ENCODE measurements at regions not wholly inside any gene's neighbourhood (a gene's known extent, or its start where the extent isn't known, plus 50 kb on each side); places are given as distances from the start of the nearest gene placed in this dataset.

DNA sequence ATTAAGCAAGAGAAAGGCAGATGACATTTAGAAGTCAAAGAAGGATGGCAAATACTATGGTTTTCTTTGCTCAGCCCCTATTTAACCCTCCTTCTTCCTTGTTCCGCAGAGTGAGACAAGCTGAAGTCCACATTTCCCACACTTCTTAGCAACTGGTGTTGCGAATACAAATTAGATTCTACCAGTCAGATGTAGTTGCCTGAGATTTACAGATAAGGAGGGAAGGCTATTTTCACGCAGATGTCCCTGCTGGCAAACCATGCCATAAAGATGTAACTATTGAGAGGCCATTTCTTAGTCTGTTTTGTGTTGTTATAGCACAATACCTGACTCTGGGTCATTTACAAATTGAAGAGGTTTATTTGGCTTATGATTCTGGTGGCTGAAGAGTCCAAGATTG lies 84.3 kb downstream of the ZC3H11B start:
- intact Hi-C loops (cut with DNase I, micrococcal nuclease): no loop called here
- no peak for ATAC-seq

DNA sequence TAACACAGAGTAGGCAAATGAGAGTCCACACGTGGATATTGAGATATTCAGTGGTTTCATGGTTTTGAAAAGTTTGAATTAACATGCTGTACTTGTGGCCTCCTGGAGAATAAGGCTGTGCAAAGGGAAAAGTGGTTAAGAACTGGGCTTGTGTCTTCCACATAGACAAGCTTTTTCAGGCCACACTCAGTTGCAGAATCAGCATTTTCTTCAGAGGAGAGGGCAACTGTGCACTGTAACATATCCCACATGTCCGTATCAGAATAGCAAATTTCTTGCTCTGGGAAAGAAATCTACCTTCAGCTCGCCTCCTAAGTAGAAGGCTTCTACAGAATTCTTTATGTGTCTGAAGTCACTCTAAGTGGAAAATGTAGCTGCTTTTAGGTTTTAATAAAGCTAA lies 84.9 kb downstream of the ZC3H11B start:
- ATAC-seq (no peak), DNase-seq (no peak)
- intact Hi-C loops (cut with DNase I, micrococcal nuclease): no loop called here

More for the DNA sequence above, 84.3 kb downstream of the ZC3H11B start:
- DNase-seq: no peak

DNA sequence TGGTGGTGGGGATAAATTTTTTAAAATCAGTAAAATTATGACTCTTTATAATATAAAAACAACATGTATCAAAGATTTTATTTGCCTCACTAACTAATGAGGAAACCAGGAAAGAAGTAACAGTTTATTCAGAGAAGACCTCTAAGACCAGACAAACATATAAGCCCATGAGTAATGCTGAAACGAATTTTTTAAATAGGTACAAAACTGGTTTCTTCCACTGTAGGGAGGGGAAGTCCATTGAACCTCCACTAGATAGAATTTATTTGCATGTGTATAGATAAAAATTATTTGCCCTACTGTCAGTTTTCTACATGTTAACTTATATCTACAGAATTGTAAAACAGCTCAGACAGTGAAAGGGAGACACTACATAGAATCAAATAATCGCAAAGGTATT lies 86.8 kb downstream of the ZC3H11B start:
- no peak for ATAC-seq
- DNase-seq: no peak
- intact Hi-C loops (cut with DNase I, micrococcal nuclease): no loop called here

DNA sequence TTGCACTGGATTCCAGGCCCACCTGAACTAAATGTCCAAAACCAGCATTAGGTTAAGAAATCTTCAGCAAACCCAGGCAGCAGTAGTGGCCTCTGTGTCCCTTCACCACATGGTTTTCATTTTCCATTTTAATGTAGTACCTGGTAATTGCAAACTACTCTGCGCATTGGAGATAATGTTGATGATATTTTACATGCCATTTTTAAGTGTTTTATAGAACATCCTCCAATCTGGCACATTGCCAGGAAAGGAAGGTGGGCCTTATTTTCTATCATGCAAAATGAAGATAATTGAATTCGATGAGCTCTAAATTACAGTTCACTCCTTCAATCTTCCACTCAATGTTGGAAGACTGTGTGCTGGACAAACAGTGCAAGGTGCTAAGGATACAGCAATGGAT lies 89.5 kb downstream of the ZC3H11B start:
- intact Hi-C loops (cut with DNase I, micrococcal nuclease): no loop called here

DNA sequence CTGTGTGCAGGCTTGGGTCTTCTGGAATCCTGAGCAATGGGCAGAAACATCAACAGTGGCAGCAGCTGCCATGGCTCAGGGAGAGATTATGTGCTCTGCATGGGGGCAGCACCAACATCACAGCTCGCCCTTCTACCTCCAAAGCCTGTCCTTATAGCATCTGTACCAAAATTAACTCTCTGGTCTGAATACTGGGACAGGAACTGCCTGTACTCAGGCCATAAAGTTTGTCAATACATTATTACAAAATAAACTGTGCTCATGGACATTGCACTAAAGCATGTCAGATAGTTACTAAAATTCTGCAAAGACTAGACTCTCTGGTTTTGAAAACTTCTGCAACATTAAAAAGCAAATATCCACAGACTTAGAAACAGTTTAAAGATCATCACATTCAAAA lies 91.6 kb downstream of the ZC3H11B start:
- no peak for ATAC-seq
- intact Hi-C loops (cut with DNase I, micrococcal nuclease): no loop called here
- no peak for DNase-seq

More for the DNA sequence above, 89.5 kb downstream of the ZC3H11B start:
- DNase-seq (no peak), ATAC-seq (no peak)

DNA sequence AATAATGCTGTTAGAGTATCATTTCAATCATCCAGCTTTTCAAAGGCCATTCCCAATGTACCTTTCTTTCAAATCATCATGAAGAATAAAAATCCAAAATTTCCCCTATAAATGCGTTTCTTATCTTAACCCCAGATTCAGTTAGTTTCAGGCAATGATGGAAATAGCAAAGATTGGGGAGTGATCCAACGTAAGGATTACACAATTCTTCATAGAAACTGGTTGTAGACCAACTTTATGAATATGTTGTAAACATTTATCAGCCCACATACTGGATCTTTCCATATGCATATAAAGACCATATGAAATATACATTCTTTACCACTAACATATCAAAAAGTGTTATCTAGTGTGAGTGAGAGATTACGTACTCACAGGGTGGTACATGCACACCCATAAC lies 92.7 kb downstream of the ZC3H11B start:
- ATAC-seq (no peak), DNase-seq (no peak)
- intact Hi-C loops (cut with DNase I, micrococcal nuclease): no loop called here

DNA sequence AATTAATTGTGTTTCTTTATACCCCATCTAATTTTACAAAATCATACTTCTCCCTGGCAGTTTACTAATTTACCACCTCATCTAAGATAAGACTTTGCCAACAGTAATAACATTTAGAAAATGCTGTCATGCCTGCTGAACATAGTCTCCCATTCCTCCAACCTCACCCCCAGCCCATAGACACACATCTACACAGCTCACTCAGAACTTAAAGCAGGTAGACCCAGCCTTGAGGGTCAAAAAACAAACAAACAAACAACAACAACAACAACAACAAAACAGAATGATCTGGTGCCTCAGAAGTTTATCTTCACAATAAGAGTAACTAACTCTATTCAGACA lies 94.0 kb downstream of the ZC3H11B start:
- intact Hi-C loops (cut with DNase I, micrococcal nuclease): no loop called here
- no peak for ATAC-seq
- DNase-seq: no peak

DNA sequence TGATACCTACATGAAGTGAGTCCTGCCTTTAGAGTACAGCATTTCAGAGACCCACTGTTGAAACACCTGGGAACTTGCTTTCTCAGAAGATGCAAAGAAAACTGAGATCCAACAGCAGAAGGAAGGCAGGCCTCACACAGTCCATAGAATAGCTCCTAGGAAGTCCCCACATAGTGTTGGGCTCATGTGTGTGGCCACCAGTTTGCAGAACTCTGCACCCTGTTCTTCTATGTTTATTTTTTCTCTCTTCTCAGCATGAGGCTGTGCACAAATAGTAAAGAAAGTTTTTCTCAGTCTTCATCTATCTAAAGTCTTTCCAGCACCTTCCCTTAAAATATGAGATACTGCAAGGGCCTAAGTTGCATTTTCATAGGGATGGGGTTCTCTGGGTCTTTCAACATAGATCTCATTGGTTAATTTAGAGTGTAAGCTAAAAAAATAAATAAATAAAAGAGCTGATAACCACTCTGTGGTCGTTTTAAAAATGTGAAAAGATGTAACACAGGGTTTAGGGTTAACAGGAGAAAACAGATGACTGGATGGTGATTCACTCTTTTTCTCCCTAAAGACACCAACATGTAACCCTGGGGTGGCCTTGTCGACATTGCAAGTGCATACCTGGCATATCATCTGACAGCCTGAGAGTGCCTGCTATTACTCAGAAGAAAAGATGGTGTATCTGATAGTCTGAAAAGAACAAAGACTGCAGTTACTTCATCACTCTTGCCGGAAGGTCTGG lies 94.6 kb downstream of the ZC3H11B start:
- DNase-seq (no peak), ATAC-seq (no peak)

DNA sequence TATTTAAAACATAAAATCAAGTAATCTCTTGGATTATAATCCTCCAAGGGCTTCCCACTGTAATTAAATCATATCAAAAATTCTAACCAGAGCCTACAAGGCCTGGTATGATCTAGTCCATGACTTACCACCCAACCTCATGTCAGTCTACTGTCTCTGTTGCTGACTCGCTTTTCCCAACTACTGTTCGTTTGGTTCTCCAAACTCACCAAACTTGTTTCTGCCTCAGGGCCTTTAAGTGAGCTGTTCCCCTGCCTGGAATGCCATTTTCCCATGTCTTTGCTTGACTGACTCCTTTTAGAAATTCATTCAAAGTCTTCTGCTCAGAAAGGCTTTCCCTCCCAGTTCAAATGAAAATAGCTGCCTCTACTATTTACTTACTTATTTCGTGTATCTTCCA lies 95.9 kb downstream of the ZC3H11B start:
- DNase-seq (no peak), ATAC-seq (no peak)
- intact Hi-C loops (cut with DNase I, micrococcal nuclease): no loop called here

More for the DNA sequence above, 94.6 kb downstream of the ZC3H11B start:
- intact Hi-C loops (cut with DNase I, micrococcal nuclease): no loop called here

DNA sequence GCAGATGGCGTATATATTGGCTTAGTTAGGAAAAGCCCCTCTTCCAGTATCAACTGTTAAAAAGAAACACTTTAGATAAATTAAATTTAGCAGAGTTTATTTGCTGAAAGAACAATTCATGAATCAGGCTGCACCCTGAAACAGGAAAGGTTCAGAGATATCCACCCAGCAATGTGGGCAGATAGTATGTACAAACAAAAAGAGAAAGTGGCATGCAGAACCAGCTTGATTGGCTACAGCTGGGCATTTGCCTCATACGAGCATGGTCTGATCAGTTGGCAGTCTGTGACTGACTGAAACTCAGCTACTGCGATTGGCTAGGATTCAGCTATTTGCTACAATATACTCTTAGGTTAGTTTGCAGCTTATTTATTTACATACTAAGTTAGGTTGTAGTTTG lies 98.2 kb downstream of the ZC3H11B start:
- intact Hi-C loops (cut with DNase I, micrococcal nuclease): no loop called here
- no peak for DNase-seq
- no peak for ATAC-seq

DNA sequence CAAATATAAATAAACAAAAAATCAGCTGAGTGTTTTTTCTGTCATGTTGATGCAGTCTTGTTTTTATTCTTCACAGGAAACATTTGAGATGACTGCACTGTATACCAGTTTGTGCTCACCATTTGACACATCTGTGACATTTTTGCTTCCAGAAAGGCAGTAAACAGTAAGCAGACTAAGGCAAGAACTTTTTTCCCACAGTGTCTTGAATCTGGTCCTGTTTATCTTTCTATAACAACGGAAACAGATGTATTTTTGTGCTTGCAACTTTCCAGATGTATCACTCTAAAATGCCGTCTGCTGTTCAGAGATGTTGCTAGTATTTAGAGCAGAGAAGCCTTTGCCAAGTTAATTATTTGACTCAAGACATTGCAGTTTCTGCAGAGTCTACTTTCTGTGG lies 105.5 kb downstream of the ZC3H11B start:
- intact Hi-C loops (cut with DNase I, micrococcal nuclease): no loop called here
- DNase-seq (no peak), ATAC-seq (no peak)

DNA sequence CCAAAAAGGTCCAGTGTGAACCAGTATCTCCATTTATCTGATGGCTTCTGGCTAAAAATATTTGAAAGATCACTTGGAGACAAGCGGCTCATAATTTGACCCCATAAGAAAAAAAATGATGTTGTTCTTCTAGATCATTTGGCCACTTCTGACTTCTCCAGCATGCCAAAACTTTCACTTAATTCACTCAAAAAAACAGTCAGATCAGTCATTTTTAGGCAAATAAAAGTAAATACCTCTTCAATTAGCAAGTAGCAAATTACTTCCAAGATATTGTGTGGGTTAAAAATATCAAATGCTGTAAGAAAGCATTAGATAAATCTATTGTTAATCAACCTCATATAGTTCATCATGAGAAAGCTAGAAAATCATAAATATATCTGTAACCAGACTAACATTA lies 106.0 kb downstream of the ZC3H11B start:
- intact Hi-C loops (cut with DNase I, micrococcal nuclease): no loop called here
- ATAC-seq (no peak), DNase-seq (no peak)

DNA sequence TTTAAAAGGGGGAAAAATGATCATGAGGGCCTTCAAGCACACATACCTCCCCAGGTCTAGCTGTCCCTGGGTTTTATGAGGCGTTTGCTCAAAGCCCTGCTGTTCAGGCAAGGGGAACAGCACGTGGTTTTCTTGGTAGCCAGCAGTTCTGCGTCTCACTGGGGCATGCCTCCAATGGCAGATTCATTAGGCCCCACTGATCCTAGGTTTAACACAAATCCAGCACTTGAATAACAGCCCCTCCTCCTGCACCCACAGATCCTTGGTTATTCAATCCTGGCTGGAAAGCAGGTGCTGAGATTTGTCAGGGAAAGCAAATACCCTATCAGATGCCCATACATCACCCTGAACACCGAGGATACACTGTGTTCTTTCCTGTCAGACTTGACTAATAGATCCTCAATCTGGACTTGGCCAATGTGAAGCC lies 106.4 kb downstream of the ZC3H11B start:
- ATAC-seq (no peak), DNase-seq (no peak)
- intact Hi-C loops (cut with DNase I, micrococcal nuclease): no loop called here

DNA sequence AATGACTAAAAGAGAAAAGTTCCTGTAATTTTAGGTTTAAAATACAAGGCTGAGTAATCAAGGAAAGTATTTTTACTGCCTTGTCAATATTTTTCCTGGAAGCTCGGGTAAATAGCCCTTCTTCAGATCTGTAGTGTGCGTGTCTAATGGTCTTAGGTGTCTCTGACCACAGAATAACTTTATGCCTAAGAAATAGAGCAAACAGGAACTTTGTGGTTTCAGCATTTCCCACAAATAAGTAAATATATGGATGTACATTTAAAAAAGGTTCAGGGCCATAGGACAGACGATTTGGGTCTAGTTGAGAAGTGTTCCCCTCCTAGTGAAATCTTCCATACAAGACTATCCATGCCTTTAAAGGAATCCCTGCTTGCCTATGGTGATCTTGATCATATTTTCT lies 107.0 kb downstream of the ZC3H11B start:
- ATAC-seq (no peak), DNase-seq (no peak)
- intact Hi-C loops (cut with DNase I, micrococcal nuclease): no loop called here

DNA sequence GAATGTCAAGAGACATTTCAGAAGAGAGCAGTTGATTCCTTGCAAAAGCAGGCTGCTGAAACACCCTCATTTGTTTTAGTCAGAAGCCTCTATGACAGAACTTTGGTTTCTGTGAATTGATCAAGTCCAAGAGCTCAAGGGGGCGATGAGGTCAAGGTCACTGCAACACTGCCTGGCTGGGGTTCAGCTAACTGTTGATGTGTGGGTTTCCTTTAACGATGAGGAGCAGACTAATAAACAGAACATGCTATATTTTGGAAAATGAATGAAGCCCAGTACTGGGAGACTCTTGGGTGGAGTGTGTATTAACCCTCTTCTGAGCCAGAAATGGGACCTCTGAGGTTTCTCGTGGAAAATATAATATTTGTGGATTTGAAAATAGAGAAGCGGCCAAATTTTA lies 109.3 kb downstream of the ZC3H11B start:
- ATAC-seq (no peak), DNase-seq (no peak)
- intact Hi-C loops (cut with DNase I, micrococcal nuclease): no loop called here

DNA sequence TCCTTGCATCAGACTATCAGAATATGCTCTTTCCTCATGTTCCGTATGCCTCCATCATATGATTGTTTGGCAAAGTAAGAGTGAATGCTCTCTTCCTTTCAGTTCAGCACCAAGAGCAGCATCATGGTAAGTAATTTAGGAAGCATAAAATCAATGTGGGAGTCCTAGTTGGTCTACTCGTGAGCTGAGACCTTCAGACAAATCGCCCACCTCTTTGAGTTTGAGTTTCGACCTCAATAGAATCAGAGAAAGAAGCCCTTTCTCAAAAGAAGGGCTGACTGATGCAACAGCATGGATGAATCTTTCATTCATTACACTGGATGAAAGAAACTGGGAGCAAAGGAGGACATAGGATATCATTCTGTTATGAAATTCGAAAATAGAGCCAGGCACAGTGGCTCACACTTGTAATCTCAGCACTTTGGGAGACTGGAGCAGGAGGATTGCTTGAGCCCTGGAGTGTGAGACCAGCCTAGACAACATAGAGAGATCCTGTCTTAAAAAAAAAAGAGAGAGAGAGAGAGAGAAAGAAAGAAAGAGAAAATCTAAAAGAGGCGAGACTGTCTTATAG lies 112.5 kb downstream of the ZC3H11B start:
- ATAC-seq (no peak), DNase-seq (no peak)
- intact Hi-C loops (cut with DNase I, micrococcal nuclease): no loop called here

DNA sequence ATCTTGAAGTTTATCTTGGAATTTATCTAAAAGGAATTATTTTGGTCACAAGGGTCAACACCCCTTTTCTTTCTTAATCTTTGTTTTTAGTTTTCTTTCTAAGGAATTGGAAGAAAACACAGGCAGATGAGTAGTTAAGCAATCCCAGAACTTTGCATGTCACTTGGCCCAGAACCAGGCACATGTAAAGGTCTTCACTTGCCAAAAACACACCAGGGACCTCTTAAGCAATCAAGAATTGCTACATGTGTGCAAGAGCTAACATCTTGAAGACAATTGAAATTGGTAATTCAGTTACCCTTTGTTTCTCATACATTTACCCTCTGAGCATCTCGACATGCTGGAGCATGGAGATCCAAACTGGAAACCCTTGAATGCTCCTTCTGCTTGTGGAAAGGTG lies 114.2 kb downstream of the ZC3H11B start:
- DNase-seq (no peak), ATAC-seq (no peak)
- intact Hi-C loops (cut with DNase I, micrococcal nuclease): no loop called here

DNA sequence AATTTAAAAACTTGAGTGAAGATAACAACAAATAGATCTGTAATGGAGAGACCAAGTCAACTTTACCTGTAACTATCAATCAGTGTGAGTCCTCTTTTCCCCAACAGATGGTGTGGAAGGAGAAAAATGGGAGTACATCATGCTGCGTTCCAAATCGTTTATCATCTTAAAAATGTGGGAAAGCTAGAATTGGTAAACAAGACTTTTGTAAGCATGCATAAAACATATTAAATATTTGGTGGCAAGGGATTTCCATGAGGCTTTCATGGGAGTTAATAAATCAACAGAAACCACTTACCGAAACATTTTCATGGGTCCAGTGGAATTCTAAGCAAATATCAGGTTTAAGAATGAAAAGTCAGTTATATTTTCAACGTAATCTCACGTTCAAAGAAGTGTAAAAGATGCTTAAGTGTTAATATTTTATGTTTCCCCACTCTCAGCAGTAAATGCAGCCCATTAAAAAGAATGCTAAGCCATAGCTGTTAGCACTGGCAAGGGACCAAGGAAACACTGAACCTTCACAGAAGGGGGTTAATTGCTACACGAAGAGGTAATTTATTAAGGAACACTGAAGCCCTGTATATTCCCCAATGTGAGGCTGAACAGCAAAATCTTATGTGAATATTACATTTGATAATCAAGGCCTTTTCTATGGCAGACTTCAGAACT lies 117.0 kb downstream of the ZC3H11B start:
- no peak for DNase-seq
- ATAC-seq: no peak
- intact Hi-C loops (cut with DNase I, micrococcal nuclease): no loop called here

DNA sequence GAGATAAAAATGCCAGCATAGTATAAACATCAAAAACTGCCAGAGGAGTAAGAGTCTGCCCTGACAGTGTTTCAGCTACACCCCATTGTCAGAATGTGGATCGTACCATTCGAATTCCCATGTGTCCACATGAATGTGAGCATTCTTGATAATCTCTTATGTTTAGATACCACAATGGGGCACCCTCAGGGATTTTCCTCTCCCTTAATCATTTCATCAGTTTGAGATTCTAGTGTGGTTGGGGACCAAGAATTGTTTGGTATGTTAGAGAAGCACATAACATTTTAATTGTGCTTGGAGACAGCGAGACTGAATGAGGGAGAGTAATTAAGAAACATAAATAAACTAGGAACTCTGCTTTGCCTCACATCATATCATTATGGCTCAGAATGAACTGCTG lies 120.2 kb downstream of the ZC3H11B start:
- intact Hi-C loops (cut with DNase I, micrococcal nuclease): no loop called here
- no peak for ATAC-seq
- DNase-seq: no peak

DNA sequence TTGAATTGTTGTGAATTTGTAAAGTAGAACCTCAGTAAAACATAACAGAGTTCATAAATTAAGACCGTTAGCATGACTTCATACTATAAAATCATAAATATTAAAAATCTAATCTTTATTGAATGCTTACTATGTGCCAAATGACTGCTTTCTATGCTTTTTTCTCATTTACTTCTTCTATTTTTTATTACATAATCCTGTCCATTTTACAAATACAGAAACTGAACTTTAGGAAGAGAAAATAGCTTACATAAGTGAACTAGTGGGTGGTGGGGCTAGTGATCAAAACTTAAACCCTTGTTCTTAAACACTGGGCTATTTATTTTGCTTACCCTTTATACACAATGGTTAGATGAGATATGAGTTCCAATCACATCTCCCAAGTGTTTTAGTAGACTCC lies 122.3 kb downstream of the ZC3H11B start:
- DNase-seq: no peak
- intact Hi-C loops (cut with DNase I, micrococcal nuclease): no loop called here
- no peak for ATAC-seq

DNA sequence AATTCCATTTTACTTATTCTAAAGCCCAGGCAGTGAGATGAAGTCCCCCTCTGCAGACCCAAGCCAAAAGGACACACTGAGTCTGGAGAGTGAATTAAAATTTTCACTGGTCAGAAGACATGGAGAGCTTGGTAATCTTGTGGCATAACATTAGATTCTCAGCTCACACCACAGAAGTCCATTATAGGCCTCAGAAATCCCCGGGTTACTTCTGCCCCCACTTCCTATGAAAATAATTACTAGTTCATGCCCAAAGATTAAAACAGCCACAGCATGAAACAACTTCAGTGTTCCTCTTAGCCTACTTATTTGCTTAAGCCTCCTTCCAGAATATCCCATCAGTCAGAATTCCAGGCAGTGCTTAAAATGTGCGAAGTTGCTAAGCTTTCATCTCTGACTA lies 123.3 kb downstream of the ZC3H11B start:
- no peak for ATAC-seq
- no peak for DNase-seq
- intact Hi-C loops (cut with DNase I, micrococcal nuclease): no loop called here
